BJ (cell line): ENCODE measurements at regions not wholly inside any gene's neighbourhood (a gene's known extent, or its start where the extent isn't known, plus 50 kb on each side); places are given as distances from the start of the nearest gene placed in this dataset.
"Not testable (repeated sequence)": the region's sequence is repeated elsewhere in the genome, so short reads cannot be mapped to it uniquely, and the experiment has no call there.

Experiments used
- CTCF ChIA-PET: fragments of 350-600 bp; formaldehyde crosslinking; extraction: SDS; loops from one replicate; lab custom pipeline; 2021; ENCODE audit warnings: antibody characterized with exemption, inconsistent platforms; lab: Yijun Ruan, JAX
- POLR2A ChIA-PET: fragments of 300-600 bp; sonication (Branson Sonifier 250); formaldehyde crosslinking; extraction: SDS; loops from one replicate; lab custom pipeline; 2021; ENCODE audit warnings: antibody characterized with exemption; lab: Charles Lee
- DNase-seq: peaks from one replicate; pipeline ENCODE4 v3.0.0-alpha.2; 2011; ENCODE audit warnings: low read depth
- H3K27me3 ChIP-seq: 2 replicates; pipeline ENCODE4 v1.6.0; 2011; ENCODE audit warnings: low read length; ENCODE audit not compliant: control insufficient read depth, insufficient read depth
- H3K36me3 ChIP-seq: 2 replicates; pipeline ENCODE4 v1.5.1; 2011; ENCODE audit warnings: low read length; ENCODE audit not compliant: control insufficient read depth, insufficient read depth
- H3K4me3 ChIP-seq: 2 replicates; pipeline ENCODE4 v1.5.1; 2011; ENCODE audit warnings: low read depth, mild to moderate bottlenecking, control low read depth, low read length
- CTCF ChIP-seq: IDR thresholded peaks from 2 replicates; pipeline ENCODE4 v1.5.1; 2011; ENCODE audit warnings: low read depth, mild to moderate bottlenecking, control low read depth, inconsistent platforms, low read length, moderate library complexity; ENCODE audit not compliant: insufficient read depth

- DNase-seq: peak; percentile 75
- CTCF ChIA-PET: interaction anchor here (0.8 to 1.1 kb wide), 2 partner anchors 11 to 14 kb away, joined by 3 read pairs; no protein-coding TSS in a partner anchor
- POLR2A ChIA-PET: interaction anchor here (0.7 kb wide), 1 partner anchor 10 kb away, joined by 4 read pairs; no protein-coding TSS in a partner anchor
- H3K4me3 ChIP-seq: no peak overlapping the region
- no peaks in the 10 kb centered on the region for H3K36me3 ChIP-seq
- no peak for TF ChIP-seq CTCF
- no peaks in the 10 kb centered on the region for H3K27me3 ChIP-seq
Measured at GRCh38 chr20:53656293-53657202, 62.9 kb upstream of the ZNF217 start.

GRCh38 chr20:53655625-53656292, 62.1 kb upstream of the ZNF217 start:
- CTCF ChIA-PET: interaction anchor here (0.8 to 1.1 kb wide), 2 partner anchors 10 to 13 kb away, joined by 3 read pairs; no protein-coding TSS in a partner anchor
- Histone ChIP-seq H3K27me3 (no peaks in the 10 kb centered on the region), H3K4me3 (no peak overlapping the region), H3K36me3 (no peaks in the 10 kb centered on the region)
- DNase-seq: no peak
- no peak for TF ChIP-seq CTCF
- POLR2A ChIA-PET: interaction anchor here (0.6 to 0.7 kb wide), 2 partner anchors 9 to 259 kb away, joined by 4 to 5 read pairs; no protein-coding TSS in a partner anchor

GRCh38 chr20:53654932-53655624, 61.4 kb upstream of the ZNF217 start:
- ChIA-PET POLR2A (interaction anchor here (0.6 kb wide), 1 partner anchor 260 kb away, joined by 5 read pairs; no protein-coding TSS in a partner anchor), CTCF (no interaction called here)
- no peak for DNase-seq
- no peaks in the 10 kb centered on the region for H3K27me3 ChIP-seq
- H3K36me3 ChIP-seq: no peaks in the 10 kb centered on the region
- no peak for TF ChIP-seq CTCF
- no peak overlapping the region for H3K4me3 ChIP-seq

- H3K36me3 ChIP-seq, CTCF ChIA-PET, H3K27me3 ChIP-seq, H3K4me3 ChIP-seq, DNase-seq, POLR2A ChIA-PET: not testable (repeated sequence)
Measured at GRCh38 chr20:53654521-53654920, 60.9 kb upstream of the ZNF217 start.

- no peak for DNase-seq
- POLR2A ChIA-PET: interaction anchor here (0.5 kb wide), 1 partner anchor 155 kb away, joined by 6 read pairs; no protein-coding TSS in a partner anchor
- H3K4me3 ChIP-seq: no peak overlapping the region
- TF ChIP-seq CTCF: no peak
- CTCF ChIA-PET: interaction anchor here (0.6 to 1.0 kb wide), 2 partner anchors 263 to 486 kb away, joined by 3 to 4 read pairs; no protein-coding TSS in a partner anchor
- no peaks in the 10 kb centered on the region for H3K36me3 ChIP-seq
- no peaks in the 10 kb centered on the region for H3K27me3 ChIP-seq
Measured at GRCh38 chr20:53652859-53653517, 59.3 kb upstream of the ZNF217 start.
